NOMO-1 treated with DMSO at 0.1 percent for 48 hours (cell line): ENCODE measurements at regions not wholly inside any gene's neighbourhood (a gene's known extent, or its start where the extent isn't known, plus 50 kb on each side); places are given as distances from the start of the nearest gene placed in this dataset.
"Not testable (repeated sequence)": the region's sequence is repeated elsewhere in the genome, so short reads cannot be mapped to it uniquely, and the experiment has no call there.

ENCODE experiments used
- DNase-seq: peaks from one replicate; lab custom pipeline; 2025; ENCODE audit not compliant: unreplicated experiment; lab: John Stamatoyannopoulos, UW

- no peak for DNase-seq
Observed at GRCh38 chr9:16267281-16268066, 603.0 kb downstream of the BNC2 start.

- no peak for DNase-seq
Observed at GRCh38 chr9:16268067-16268881, 602.2 kb downstream of the BNC2 start.

- no peak for DNase-seq
Observed at GRCh38 chr9:16271967-16272366, 598.5 kb downstream of the BNC2 start.

- DNase-seq: no peak
Observed at GRCh38 chr9:16272776-16273175, 597.7 kb downstream of the BNC2 start.

- DNase-seq: no peak
Observed at GRCh38 chr9:16275795-16276624, 594.5 kb downstream of the BNC2 start.

GRCh38 chr9:16276866-16277265 is 593.6 kb downstream of the BNC2 start:
- no peak for DNase-seq

- DNase-seq: no peak
Observed at GRCh38 chr9:16277471-16277960, 593.0 kb downstream of the BNC2 start.

GRCh38 chr9:16278326-16278999 is 592.0 kb downstream of the BNC2 start:
- no peak for DNase-seq

- no peak for DNase-seq
Observed at GRCh38 chr9:16281707-16282106, 588.8 kb downstream of the BNC2 start.

GRCh38 chr9:16282216-16282615 is 588.3 kb downstream of the BNC2 start:
- DNase-seq: no peak

GRCh38 chr9:16282718-16283117 is 587.8 kb downstream of the BNC2 start:
- DNase-seq: no peak

- DNase-seq: no peak
Observed at GRCh38 chr9:16286160-16286559, 584.3 kb downstream of the BNC2 start.

- peak; percentile 12 for DNase-seq
Observed at GRCh38 chr9:16289639-16290038, 580.8 kb downstream of the BNC2 start.

- no peak for DNase-seq
Observed at GRCh38 chr9:16290169-16290568, 580.3 kb downstream of the BNC2 start.

- DNase-seq: no peak
Observed at GRCh38 chr9:16291921-16292320, 578.5 kb downstream of the BNC2 start.

GRCh38 chr9:16293610-16294009 is 576.9 kb downstream of the BNC2 start:
- no peak for DNase-seq

- DNase-seq: no peak
Observed at GRCh38 chr9:16294133-16294770, 576.2 kb downstream of the BNC2 start.

GRCh38 chr9:16294940-16295339 is 575.5 kb downstream of the BNC2 start:
- DNase-seq: not testable (repeated sequence)

GRCh38 chr9:16299368-16299767 is 571.1 kb downstream of the BNC2 start:
- not testable (repeated sequence) for DNase-seq

- DNase-seq: no peak
Observed at GRCh38 chr9:16303506-16303905, 567.0 kb downstream of the BNC2 start.
